ENCODE measurements at regions not wholly inside any gene's neighbourhood (a gene's known extent, or its start where the extent isn't known, plus 50 kb on each side); places are given as distances from the start of the nearest gene placed in this dataset.

DNA sequence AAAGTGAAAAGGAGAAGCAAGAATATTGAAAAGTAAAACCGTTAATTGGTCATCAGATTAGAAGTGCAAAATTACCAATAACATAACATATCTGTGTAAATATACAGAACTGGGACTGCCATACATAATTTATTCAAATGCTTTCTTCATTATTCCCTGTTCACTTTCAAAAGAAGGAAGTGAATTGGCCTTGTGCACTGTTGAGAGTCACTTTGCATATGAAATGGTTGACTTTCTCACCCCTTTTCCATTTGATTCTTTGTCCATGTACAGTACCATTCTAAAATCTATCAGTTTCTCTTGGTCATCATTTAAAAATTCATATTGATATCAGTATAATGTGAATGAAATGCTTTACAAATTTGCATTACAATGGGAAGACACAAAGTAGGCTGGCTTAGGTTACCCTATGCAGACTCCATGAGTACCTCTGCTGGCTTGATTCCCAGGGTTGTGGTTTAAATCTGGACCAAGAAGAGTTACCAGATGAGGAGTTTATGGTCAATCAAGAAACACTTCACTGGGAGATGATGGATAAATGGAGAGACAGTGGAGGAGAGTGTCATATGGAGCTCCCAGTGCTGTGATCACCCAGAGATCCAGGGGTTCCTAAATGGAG lies 210.9 kb upstream of the TOPAZ1 start:
- no peak overlapping the region for H3K4me3 ChIP-seq (ENCODE audit: control insufficient read depth, low read depth, low read length)
- DNase-seq (ENCODE audit: low read depth), result peak; percentile 72
- TF ChIP-seq, protein P1, sequence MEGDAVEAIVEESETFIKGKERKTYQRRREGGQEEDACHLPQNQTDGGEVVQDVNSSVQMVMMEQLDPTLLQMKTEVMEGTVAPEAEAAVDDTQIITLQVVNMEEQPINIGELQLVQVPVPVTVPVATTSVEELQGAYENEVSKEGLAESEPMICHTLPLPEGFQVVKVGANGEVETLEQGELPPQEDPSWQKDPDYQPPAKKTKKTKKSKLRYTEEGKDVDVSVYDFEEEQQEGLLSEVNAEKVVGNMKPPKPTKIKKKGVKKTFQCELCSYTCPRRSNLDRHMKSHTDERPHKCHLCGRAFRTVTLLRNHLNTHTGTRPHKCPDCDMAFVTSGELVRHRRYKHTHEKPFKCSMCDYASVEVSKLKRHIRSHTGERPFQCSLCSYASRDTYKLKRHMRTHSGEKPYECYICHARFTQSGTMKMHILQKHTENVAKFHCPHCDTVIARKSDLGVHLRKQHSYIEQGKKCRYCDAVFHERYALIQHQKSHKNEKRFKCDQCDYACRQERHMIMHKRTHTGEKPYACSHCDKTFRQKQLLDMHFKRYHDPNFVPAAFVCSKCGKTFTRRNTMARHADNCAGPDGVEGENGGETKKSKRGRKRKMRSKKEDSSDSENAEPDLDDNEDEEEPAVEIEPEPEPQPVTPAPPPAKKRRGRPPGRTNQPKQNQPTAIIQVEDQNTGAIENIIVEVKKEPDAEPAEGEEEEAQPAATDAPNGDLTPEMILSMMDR (conservative IDR thresholded peaks at IDR 0.05; ENCODE audit: control insufficient read depth, insufficient read depth, low read depth, low read length), result no peak

DNA sequence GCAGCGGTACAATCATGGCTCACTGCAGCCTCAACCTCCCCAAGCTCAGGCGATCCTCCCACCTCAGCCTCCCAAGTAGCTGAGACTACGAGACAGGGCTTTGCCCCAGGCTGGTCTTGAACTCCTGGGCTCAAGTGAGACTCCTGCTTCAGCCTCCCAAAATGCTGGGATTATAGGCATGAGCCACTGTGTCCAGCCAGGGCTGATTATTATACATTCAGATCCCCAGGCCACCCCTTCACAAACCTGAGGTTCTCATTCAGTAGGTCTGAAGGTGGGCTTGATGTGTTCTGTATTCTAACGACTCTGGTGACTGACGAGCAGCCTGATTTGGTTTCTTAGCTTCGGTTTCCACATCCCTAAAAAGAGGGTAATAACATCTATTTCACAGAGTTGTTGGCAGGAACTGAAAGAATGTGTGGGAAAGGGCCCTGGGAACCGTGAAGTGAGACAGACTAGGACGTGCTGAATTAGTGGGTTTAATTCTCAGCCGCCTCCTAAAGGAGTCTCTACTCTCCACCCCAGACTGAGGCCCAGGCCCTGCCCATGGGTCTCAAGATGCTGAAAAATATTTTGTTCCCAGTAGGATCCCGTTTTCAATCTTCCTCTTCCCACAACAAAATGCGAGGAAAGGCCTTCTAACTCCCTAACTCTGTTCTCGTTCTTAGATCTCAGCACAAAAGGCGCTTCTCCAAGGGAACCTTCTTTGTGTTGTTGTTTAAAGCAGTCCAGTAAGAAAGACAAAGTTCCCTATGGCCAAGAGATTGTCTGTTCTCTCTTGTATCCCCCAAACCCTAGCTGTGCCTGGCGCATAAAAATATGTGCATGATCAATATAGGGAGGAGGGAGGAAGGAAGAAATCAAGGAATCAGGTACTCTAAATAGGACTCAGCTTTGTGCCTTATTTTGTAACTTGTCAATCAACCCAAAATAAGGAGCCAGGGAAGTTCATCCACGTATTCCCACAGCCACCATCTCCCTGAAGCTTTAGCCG lies 210.0 kb upstream of the TOPAZ1 start:
- TF ChIP-seq, protein P1 (conservative IDR thresholded peaks at IDR 0.05; ENCODE audit: control insufficient read depth, insufficient read depth, low read depth, low read length), result no peak
- no peak overlapping the region for H3K4me3 ChIP-seq (ENCODE audit: control insufficient read depth, low read depth, low read length)
- DNase-seq (ENCODE audit: low read depth), result no peak

DNA sequence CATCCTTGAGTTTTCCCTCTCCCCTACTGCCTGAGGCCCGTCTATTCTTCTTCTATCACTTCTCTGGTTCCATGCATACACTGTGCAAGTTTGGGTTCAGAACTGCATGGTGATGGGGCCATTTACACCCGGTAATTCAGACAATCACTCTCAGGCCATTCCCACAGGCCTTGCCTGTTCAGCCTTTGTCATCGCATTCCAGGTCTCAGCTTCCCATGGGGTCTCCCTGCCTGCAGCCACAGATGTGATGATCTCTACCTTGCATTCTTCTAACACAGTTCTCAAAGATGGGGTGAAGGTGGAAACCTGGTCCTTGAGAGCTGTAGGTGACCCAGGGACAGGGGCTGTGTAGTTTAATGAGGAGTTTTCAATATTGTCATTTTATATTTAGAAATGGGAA lies 209.2 kb upstream of the TOPAZ1 start:
- DNase-seq (ENCODE audit: low read depth), result no peak
- TF ChIP-seq, protein P1 (conservative IDR thresholded peaks at IDR 0.05; ENCODE audit: control insufficient read depth, insufficient read depth, low read depth, low read length), result no peak
- no peak overlapping the region for H3K4me3 ChIP-seq (ENCODE audit: control insufficient read depth, low read depth, low read length)

DNA sequence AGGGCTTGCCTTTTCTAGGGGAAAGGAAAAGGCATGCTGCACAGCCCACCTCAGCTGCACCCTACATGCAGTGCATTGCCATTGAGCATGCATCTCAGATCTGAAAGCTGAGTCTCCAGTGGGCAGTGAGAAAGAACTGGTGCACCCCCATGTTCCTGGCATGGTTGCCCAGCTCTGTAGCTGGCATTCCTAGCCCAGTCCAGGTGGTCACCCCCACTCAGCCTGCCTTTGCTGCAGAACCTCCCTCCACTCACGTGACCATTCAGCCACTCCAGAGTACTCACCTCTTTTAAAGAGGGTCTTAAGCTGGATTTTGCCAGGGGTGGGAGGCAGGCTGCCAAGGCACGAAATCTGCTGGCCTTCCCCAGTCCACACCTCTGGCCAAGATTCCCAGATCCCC lies 208.6 kb upstream of the TOPAZ1 start:
- no peak for DNase-seq (ENCODE audit: low read depth)
- TF ChIP-seq, protein P1 (conservative IDR thresholded peaks at IDR 0.05; ENCODE audit: control insufficient read depth, insufficient read depth, low read depth, low read length), result no peak
- no peak overlapping the region for H3K4me3 ChIP-seq (ENCODE audit: control insufficient read depth, low read depth, low read length)

DNA sequence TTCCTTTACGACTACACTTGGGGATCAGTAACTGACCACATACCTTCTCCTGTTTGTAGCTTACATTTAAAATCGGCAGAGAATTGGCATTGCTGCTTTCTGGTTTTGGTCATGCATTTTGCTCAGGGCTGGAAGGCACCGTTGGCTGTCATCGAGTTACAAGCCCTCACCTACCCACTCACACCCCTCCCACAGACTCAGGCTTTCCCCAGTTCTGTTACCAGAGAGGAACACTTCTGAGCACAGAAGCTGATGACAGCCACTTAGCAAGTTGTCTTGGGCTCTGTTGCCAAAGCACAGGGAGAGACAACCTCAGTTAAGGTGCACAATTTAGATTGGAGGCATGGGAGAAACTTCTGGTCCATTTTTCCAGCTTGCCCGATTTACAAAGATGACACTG lies 204.8 kb upstream of the TOPAZ1 start:
- H3K4me3 ChIP-seq (ENCODE audit: control insufficient read depth, low read depth, low read length), result no peak overlapping the region
- DNase-seq (ENCODE audit: low read depth), result no peak
- TF ChIP-seq, protein P1 (conservative IDR thresholded peaks at IDR 0.05; ENCODE audit: control insufficient read depth, insufficient read depth, low read depth, low read length), result no peak

DNA sequence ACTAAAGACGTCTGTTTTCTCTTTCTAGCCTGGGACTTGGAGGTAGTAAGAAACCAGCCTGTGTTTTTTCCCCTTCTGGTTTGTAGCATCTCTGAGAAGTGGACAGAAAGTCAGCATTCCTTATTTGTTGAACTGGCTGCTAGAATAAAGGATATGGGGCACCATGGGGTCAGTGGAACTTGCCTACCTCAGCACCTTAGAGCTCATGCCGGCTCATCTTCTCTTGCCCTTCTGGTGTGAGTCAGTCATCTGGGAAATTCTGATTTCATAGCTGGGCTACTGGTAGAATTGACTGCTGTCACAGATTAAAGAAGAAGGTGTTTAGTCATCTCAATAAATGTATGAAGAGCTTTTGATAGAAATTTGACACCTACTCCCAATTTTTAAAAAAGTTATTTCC lies 202.7 kb upstream of the TOPAZ1 start:
- TF ChIP-seq, protein P1 (conservative IDR thresholded peaks at IDR 0.05; ENCODE audit: control insufficient read depth, insufficient read depth, low read depth, low read length), result no peak
- no peak overlapping the region for H3K4me3 ChIP-seq (ENCODE audit: control insufficient read depth, low read depth, low read length)
- no peak for DNase-seq (ENCODE audit: low read depth)
